ENCODE measurements at regions not wholly inside any gene's neighbourhood (a gene's known extent, or its start where the extent isn't known, plus 50 kb on each side); places are given as distances from the start of the nearest gene placed in this dataset.

- Mint-ChIP-seq H3K27me3 (ENCODE audit: low read depth) (peaks cover 40% of the 10 kb centered on the region), H3K36me3 (ENCODE audit: low read depth) (no peaks in the 10 kb centered on the region), H3K4me1 (ENCODE audit: low read depth) (peaks cover 30% of the 10 kb centered on the region), H3K9me3 (no peaks in the 10 kb centered on the region), H3K4me3 (no peak overlapping the region), H3K27ac (no peak overlapping the region)
- no peak for DNase-seq (ENCODE audit: low spot score)
Observed at GRCh38 chr4:108371282-108371681, 202.6 kb upstream of the LEF1 start.

- Mint-ChIP-seq H3K36me3 (ENCODE audit: low read depth) (no peaks in the 10 kb centered on the region), H3K9me3 (no peaks in the 10 kb centered on the region), H3K27me3 (ENCODE audit: low read depth) (peaks cover 46% of the 10 kb centered on the region), H3K27ac (no peak overlapping the region), H3K4me1 (ENCODE audit: low read depth) (peaks cover 31% of the 10 kb centered on the region), H3K4me3 (peak overlapping the region; percentile 53)
- no peak for DNase-seq (ENCODE audit: low spot score)
Observed at GRCh38 chr4:108370291-108371141, 201.8 kb upstream of the LEF1 start.

- Mint-ChIP-seq H3K27ac (no peak overlapping the region), H3K4me3 (no peak overlapping the region), H3K4me1 (ENCODE audit: low read depth) (peaks cover 31% of the 10 kb centered on the region), H3K36me3 (ENCODE audit: low read depth) (no peaks in the 10 kb centered on the region), H3K27me3 (ENCODE audit: low read depth) (peaks cover 46% of the 10 kb centered on the region), H3K9me3 (no peaks in the 10 kb centered on the region)
- DNase-seq (ENCODE audit: low spot score), result no peak
Observed at GRCh38 chr4:108369035-108369655, 200.4 kb upstream of the LEF1 start.

GRCh38 chr4:108367751-108368150 is 199.0 kb upstream of the LEF1 start:
- Mint-ChIP-seq H3K27me3 (ENCODE audit: low read depth) (peaks cover 41% of the 10 kb centered on the region), H3K4me3 (no peak overlapping the region), H3K9me3 (no peaks in the 10 kb centered on the region), H3K36me3 (ENCODE audit: low read depth) (no peaks in the 10 kb centered on the region), H3K27ac (no peak overlapping the region), H3K4me1 (ENCODE audit: low read depth) (peaks cover 24% of the 10 kb centered on the region)
- DNase-seq (ENCODE audit: low spot score), result no peak

GRCh38 chr4:108366716-108367115 is 198.0 kb upstream of the LEF1 start:
- H3K27ac Mint-ChIP-seq, result no peak overlapping the region
- H3K27me3 Mint-ChIP-seq (ENCODE audit: low read depth), result peaks cover 39% of the 10 kb centered on the region
- no peaks in the 10 kb centered on the region for H3K9me3 Mint-ChIP-seq
- no peak for DNase-seq (ENCODE audit: low spot score)
- peaks cover 29% of the 10 kb centered on the region for H3K4me1 Mint-ChIP-seq (ENCODE audit: low read depth)
- no peak overlapping the region for H3K4me3 Mint-ChIP-seq
- H3K36me3 Mint-ChIP-seq (ENCODE audit: low read depth), result no peaks in the 10 kb centered on the region

- no peak for DNase-seq (ENCODE audit: low spot score)
- peaks cover 33% of the 10 kb centered on the region for H3K4me1 Mint-ChIP-seq (ENCODE audit: low read depth)
- no peaks in the 10 kb centered on the region for H3K9me3 Mint-ChIP-seq
Observed at GRCh38 chr4:108365551-108365950, 196.8 kb upstream of the LEF1 start.

GRCh38 chr4:108361886-108362285 is 193.2 kb upstream of the LEF1 start:
- H3K4me3 Mint-ChIP-seq, result no peak overlapping the region
- peaks cover 10% of the 10 kb centered on the region for H3K27me3 Mint-ChIP-seq (ENCODE audit: low read depth)
- peaks cover 50% of the 10 kb centered on the region for H3K4me1 Mint-ChIP-seq (ENCODE audit: low read depth)
- no peak for DNase-seq (ENCODE audit: low spot score)
- H3K9me3 Mint-ChIP-seq, result no peaks in the 10 kb centered on the region
- peaks cover 2% of the 10 kb centered on the region for H3K36me3 Mint-ChIP-seq (ENCODE audit: low read depth)
- H3K27ac Mint-ChIP-seq, result no peak overlapping the region

More at GRCh38 chr4:108365551-108365950, 196.8 kb upstream of the LEF1 start:
- no peak overlapping the region for H3K4me3 Mint-ChIP-seq
- H3K27ac Mint-ChIP-seq, result no peak overlapping the region
- H3K36me3 Mint-ChIP-seq (ENCODE audit: low read depth), result no peaks in the 10 kb centered on the region
- H3K27me3 Mint-ChIP-seq (ENCODE audit: low read depth), result peaks cover 29% of the 10 kb centered on the region

- Mint-ChIP-seq H3K27me3 (ENCODE audit: low read depth) (peaks cover 8% of the 10 kb centered on the region), H3K9me3 (no peaks in the 10 kb centered on the region), H3K36me3 (ENCODE audit: low read depth) (peaks cover 2% of the 10 kb centered on the region), H3K4me1 (ENCODE audit: low read depth) (peaks cover 52% of the 10 kb centered on the region), H3K4me3 (no peak overlapping the region), H3K27ac (no peak overlapping the region)
- no peak for DNase-seq (ENCODE audit: low spot score)
Observed at GRCh38 chr4:108361446-108361820, 192.7 kb upstream of the LEF1 start.

GRCh38 chr4:108360754-108361445 is 192.2 kb upstream of the LEF1 start:
- Mint-ChIP-seq H3K4me3 (peak overlapping the region; percentile 58), H3K36me3 (ENCODE audit: low read depth) (peaks cover 2% of the 10 kb centered on the region), H3K4me1 (ENCODE audit: low read depth) (peaks cover 52% of the 10 kb centered on the region), H3K9me3 (no peaks in the 10 kb centered on the region), H3K27ac (no peak overlapping the region), H3K27me3 (ENCODE audit: low read depth) (peaks cover 3% of the 10 kb centered on the region)
- DNase-seq (ENCODE audit: low spot score), result no peak

- peak overlapping the region; percentile 58 for H3K4me3 Mint-ChIP-seq
- H3K4me1 Mint-ChIP-seq (ENCODE audit: low read depth), result peaks cover 60% of the 10 kb centered on the region
- peak overlapping the region; percentile 19 for H3K27ac Mint-ChIP-seq
- no peaks in the 10 kb centered on the region for H3K9me3 Mint-ChIP-seq
- DNase-seq (ENCODE audit: low spot score), result no peak
- H3K36me3 Mint-ChIP-seq (ENCODE audit: low read depth), result peaks cover 2% of the 10 kb centered on the region
- H3K27me3 Mint-ChIP-seq (ENCODE audit: low read depth), result peaks cover 3% of the 10 kb centered on the region
Observed at GRCh38 chr4:108359986-108360681, 191.4 kb upstream of the LEF1 start.

GRCh38 chr4:108359130-108359985 is 190.6 kb upstream of the LEF1 start:
- Mint-ChIP-seq H3K4me1 (ENCODE audit: low read depth) (peaks cover 64% of the 10 kb centered on the region), H3K27me3 (ENCODE audit: low read depth) (peaks cover 3% of the 10 kb centered on the region), H3K9me3 (no peaks in the 10 kb centered on the region), H3K27ac (peak overlapping the region; percentile 19), H3K4me3 (peak overlapping the region; percentile 58), H3K36me3 (ENCODE audit: low read depth) (peaks cover 2% of the 10 kb centered on the region)
- DNase-seq (ENCODE audit: low spot score), result no peak

- no peak for DNase-seq (ENCODE audit: low spot score)
- Mint-ChIP-seq H3K27ac (peak overlapping the region; percentile 59), H3K4me3 (peak overlapping the region; percentile 31), H3K36me3 (ENCODE audit: low read depth) (peaks cover 2% of the 10 kb centered on the region), H3K4me1 (ENCODE audit: low read depth) (peaks cover 50% of the 10 kb centered on the region), H3K27me3 (ENCODE audit: low read depth) (peaks cover 9% of the 10 kb centered on the region), H3K9me3 (no peaks in the 10 kb centered on the region)
Observed at GRCh38 chr4:108355902-108356535, 187.3 kb upstream of the LEF1 start.

Data from T-helper 2 cell treated with Interferon-gamma antibody and Interleukin-4, amounts not matched to agents 5 μg/mL and 100 μg/mL, for 36 hours (primary cell).